HEK293T (cell line): ENCODE measurements at regions not wholly inside any gene's neighbourhood (a gene's known extent, or its start where the extent isn't known, plus 50 kb on each side); places are given as distances from the start of the nearest gene placed in this dataset.

Experiments
- CTCF ChIA-PET: fragments of 350-600 bp; formaldehyde crosslinking; extraction: SDS; loops from one replicate; lab custom pipeline; 2021; ENCODE audit warnings: antibody characterized with exemption, inconsistent platforms; lab: Yijun Ruan, JAX
- POLR2A ChIA-PET: fragments of 350-600 bp; formaldehyde crosslinking; extraction: SDS; loops from one replicate; lab custom pipeline; 2020; ENCODE audit warnings: antibody characterized with exemption, inconsistent platforms; lab: Yijun Ruan, JAX
- DNase-seq: peaks from one replicate; pipeline ENCODE4 v3.0.0; 2012; ENCODE audit warnings: mixed read lengths; ENCODE audit errors: extremely low spot score
- ARNT ChIP-seq: fragments of 450-650 bp; IDR thresholded peaks from 2 replicates; pipeline ENCODE4 v1.6.1; 2017; ENCODE audit warnings: mild to moderate bottlenecking
- BHLHE40 ChIP-seq: fragments of 450-650 bp; IDR thresholded peaks from 2 replicates; pipeline ENCODE4 v1.6.1; 2016; ENCODE audit warnings: mild to moderate bottlenecking, moderate library complexity, borderline replicate concordance
- CTBP1 ChIP-seq: fragments of 450-650 bp; IDR thresholded peaks from 2 replicates; pipeline ENCODE4 v1.6.1; 2016; ENCODE audit warnings: borderline replicate concordance
- ELF4 ChIP-seq: fragments of 450-650 bp; IDR thresholded peaks from 2 replicates; pipeline ENCODE4 v1.6.1; 2017; ENCODE audit warnings: antibody characterized with exemption
- FOXA1 ChIP-seq: fragments of 450-650 bp; IDR thresholded peaks from 2 replicates; pipeline ENCODE4 v1.6.1; 2016; ENCODE audit warnings: mild to moderate bottlenecking
- FOXK2 ChIP-seq: fragments of 450-650 bp; IDR thresholded peaks from 2 replicates; pipeline ENCODE4 v1.6.1; 2016; ENCODE audit warnings: mild to moderate bottlenecking
- FOXM1 ChIP-seq: fragments of 450-650 bp; IDR thresholded peaks from 2 replicates; pipeline ENCODE4 v1.6.1; 2017; ENCODE audit warnings: mild to moderate bottlenecking, borderline replicate concordance
- HDGF ChIP-seq: fragments of 450-650 bp; IDR thresholded peaks from 2 replicates; pipeline ENCODE4 v1.6.1; 2017; ENCODE audit warnings: antibody characterized with exemption, borderline replicate concordance
- L3MBTL2 ChIP-seq: fragments of 450-650 bp; conservative IDR thresholded peaks from 2 replicates; pipeline ENCODE4 v1.6.1; 2016; ENCODE audit warnings: mild to moderate bottlenecking
- LEF1 ChIP-seq: fragments of 450-650 bp; IDR thresholded peaks from 2 replicates; pipeline ENCODE4 v1.6.1; 2017; ENCODE audit warnings: mild to moderate bottlenecking, borderline replicate concordance
- NFRKB ChIP-seq: fragments of 450-650 bp; IDR thresholded peaks from 2 replicates; pipeline ENCODE4 v1.6.1; 2016; ENCODE audit warnings: mild to moderate bottlenecking, moderate library complexity
- SP1 ChIP-seq: fragments of 450-650 bp; IDR thresholded peaks from 2 replicates; pipeline ENCODE4 v1.6.1; 2017
- SUZ12 ChIP-seq: fragments of 450-650 bp; IDR thresholded peaks from 2 replicates; pipeline ENCODE4 v1.6.1; 2016; ENCODE audit warnings: mild to moderate bottlenecking
- TARDBP ChIP-seq: fragments of 450-650 bp; IDR thresholded peaks from 2 replicates; pipeline ENCODE4 v1.6.1; 2016
- ZNF384 ChIP-seq: fragments of 450-650 bp; IDR thresholded peaks from 2 replicates; pipeline ENCODE4 v1.6.1; 2016
- TF ChIP-seq, protein P1 (sequence below): fragments of 450-650 bp; IDR thresholded peaks from 2 replicates; pipeline ENCODE4 v1.6.1; 2016

- TF ChIP-seq FOXM1, result no peak
- ChIA-PET CTCF (no interaction called here), POLR2A (no interaction called here)
- no peak for DNase-seq
Observed at GRCh38 chr15:26134812-26135211, 271.7 kb upstream of the ATP10A start.

DNA sequence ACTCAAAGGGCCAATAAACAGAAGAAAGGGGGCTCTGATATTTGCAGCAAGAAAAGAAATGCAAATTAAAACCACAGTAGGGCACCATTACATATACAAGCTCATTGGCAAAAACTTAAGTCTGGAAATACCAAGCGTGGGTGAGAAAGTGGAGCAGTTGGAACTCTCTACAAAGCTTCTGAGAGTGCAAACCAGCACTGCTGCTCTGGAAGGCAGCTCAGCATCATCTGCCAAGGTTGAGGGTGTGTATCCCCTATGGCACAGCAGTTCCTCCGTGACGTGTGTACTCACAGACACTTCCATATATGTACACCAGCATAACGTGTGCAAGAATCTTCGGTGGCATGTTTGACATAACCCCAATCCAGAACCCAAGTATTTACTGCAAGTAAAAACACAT, 271.0 kb upstream of the ATP10A start:
- POLR2A ChIA-PET, result no interaction called here
- DNase-seq, result no peak
- CTCF ChIA-PET, result no interaction called here
- TF ChIP-seq BHLHE40, result no peak
- TF ChIP-seq FOXK2, result no peak
- no peak for TF ChIP-seq SUZ12
- TF ChIP-seq ZNF384, result no peak
- TF ChIP-seq ARNT, result no peak
- TF ChIP-seq FOXA1, result no peak
- TF ChIP-seq HDGF, result no peak
- no peak for TF ChIP-seq LEF1
- TF ChIP-seq, protein P1, sequence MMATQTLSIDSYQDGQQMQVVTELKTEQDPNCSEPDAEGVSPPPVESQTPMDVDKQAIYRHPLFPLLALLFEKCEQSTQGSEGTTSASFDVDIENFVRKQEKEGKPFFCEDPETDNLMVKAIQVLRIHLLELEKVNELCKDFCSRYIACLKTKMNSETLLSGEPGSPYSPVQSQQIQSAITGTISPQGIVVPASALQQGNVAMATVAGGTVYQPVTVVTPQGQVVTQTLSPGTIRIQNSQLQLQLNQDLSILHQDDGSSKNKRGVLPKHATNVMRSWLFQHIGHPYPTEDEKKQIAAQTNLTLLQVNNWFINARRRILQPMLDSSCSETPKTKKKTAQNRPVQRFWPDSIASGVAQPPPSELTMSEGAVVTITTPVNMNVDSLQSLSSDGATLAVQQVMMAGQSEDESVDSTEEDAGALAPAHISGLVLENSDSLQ, result no peak
- TF ChIP-seq L3MBTL2, result no peak
- TF ChIP-seq SP1, result no peak
- TF ChIP-seq CTBP1, result no peak
- no peak for TF ChIP-seq NFRKB
- TF ChIP-seq FOXM1, result no peak
- TF ChIP-seq TARDBP, result no peak
- no peak for TF ChIP-seq ELF4

DNA sequence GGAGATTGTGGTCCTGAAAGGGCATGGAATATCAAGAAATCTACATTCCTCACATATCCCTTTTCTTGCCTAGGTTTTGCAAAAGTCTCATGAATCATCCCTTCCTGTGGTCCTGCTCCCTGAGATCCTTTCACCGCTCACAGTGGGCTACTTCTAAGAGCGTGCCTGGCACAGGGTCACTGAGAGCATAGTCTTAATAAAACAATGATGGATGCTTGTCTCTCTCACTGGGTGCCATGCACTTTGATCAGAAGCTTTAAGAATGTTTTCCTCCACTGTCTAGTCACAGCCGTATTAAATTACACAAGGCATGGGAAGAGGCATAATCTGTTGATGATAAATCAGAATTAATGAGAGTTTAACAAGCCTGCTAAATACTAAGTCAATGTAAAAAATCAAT, 269.7 kb upstream of the ATP10A start:
- TF ChIP-seq SP1 (no peak), CTBP1 (peak; percentile 33; the same call in 1 of the 2 replicates)
- TF ChIP-seq, protein P1, result peak; percentile 85
- DNase-seq, result no peak
- ChIA-PET POLR2A (no interaction called here), CTCF (no interaction called here)

DNA sequence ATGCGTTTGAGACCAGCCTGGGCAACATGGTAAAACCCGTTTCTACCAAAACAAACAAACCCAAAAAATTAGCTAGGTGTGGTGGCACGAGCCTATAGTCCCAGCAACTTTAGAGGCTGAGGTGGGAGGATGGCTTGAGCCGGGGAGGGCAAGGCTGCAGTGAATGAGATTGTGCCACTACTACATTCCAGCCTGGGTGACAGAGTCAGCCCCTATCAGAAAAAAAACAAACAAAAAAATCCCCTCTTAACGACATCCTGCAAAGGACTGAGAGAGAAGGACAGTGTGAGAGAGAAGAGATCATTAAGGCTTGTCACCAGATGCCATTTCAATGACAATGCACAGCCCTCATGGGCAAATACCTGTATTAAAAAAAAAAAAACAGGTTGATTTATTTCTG, 266.7 kb upstream of the ATP10A start:
- CTCF ChIA-PET, result no interaction called here

GRCh38 chr15:26128611-26129140, 265.5 kb upstream of the ATP10A start:
- no peak for DNase-seq
- CTCF ChIA-PET, result no interaction called here
- no peak for TF ChIP-seq SP1
- no peak for TF ChIP-seq HDGF
- no peak for TF ChIP-seq TARDBP
- TF ChIP-seq, protein P1, result no peak
- no peak for TF ChIP-seq ARNT
- TF ChIP-seq FOXA1, result no peak
- no peak for TF ChIP-seq NFRKB
- no peak for TF ChIP-seq ELF4
- no peak for TF ChIP-seq LEF1
- no peak for TF ChIP-seq CTBP1
- TF ChIP-seq FOXM1, result no peak
- TF ChIP-seq BHLHE40, result no peak
- no peak for TF ChIP-seq L3MBTL2
- no peak for TF ChIP-seq ZNF384
- POLR2A ChIA-PET, result no interaction called here

More for the DNA sequence above, 266.7 kb upstream of the ATP10A start:
- TF ChIP-seq LEF1 (no peak), FOXM1 (no peak), FOXA1 (no peak)
- TF ChIP-seq, protein P1, result no peak
- POLR2A ChIA-PET, result no interaction called here
- DNase-seq, result no peak

- no peak for DNase-seq
- CTCF ChIA-PET, result no interaction called here
- TF ChIP-seq ZNF384 (no peak), CTBP1 (no peak), TARDBP (no peak), SP1 (no peak), ELF4 (no peak), HDGF (no peak), ARNT (no peak), SUZ12 (no peak), NFRKB (no peak), FOXM1 (no peak), FOXA1 (no peak), BHLHE40 (no peak), L3MBTL2 (no peak), LEF1 (no peak)
- TF ChIP-seq, protein P1, result no peak
- POLR2A ChIA-PET, result no interaction called here
Observed at GRCh38 chr15:26126819-26127387, 263.8 kb upstream of the ATP10A start.
